ENCODE measurements at regions not wholly inside any gene's neighbourhood (a gene's known extent, or its start where the extent isn't known, plus 50 kb on each side); places are given as distances from the start of the nearest gene placed in this dataset.
"Not testable (repeated sequence)": the region's sequence is repeated elsewhere in the genome, so short reads cannot be mapped to it uniquely, and the experiment has no call there.

DNA sequence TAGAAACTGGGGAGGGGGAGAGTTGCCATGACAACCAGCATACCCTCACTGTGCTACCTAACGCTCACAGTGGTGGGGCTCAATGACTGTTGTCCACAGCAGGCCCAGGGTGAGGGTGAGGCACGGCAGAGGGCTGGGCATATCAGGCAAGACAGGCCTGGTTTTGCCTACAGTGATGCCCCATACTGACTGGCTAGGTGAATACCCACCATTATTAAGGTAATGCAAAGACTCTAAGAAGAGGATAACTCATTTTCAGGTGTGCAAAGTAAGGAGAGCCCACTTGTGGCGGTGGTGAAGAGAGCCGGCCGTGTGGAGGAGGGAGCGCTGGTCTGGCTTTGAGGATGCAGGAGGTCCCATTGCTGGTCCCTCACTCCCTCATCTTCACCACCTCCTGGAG is 422.3 kb downstream of the FUT8 start:
- DNase-seq (ENCODE audit: low read depth): no peak

DNA sequence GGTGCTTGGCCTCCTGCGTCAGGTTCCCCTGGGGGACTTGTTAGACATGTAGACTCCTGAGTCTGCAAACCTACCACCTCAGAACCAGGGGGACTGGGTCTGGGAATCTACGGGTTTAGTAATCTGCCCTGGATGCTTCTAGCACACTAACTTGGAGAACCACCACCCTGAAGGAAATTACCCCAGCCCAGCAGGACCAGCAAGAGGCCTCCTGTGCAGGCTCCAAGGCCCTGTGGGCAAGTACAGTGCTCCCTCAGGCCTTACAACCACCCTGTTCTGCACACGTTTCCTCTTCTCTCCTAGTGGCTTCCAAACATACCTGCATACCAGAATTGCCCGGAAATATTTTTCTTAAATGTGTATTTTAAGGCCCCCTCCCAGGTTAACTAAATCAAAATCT is 423.0 kb downstream of the FUT8 start:
- DNase-seq (ENCODE audit: low read depth): no peak

DNA sequence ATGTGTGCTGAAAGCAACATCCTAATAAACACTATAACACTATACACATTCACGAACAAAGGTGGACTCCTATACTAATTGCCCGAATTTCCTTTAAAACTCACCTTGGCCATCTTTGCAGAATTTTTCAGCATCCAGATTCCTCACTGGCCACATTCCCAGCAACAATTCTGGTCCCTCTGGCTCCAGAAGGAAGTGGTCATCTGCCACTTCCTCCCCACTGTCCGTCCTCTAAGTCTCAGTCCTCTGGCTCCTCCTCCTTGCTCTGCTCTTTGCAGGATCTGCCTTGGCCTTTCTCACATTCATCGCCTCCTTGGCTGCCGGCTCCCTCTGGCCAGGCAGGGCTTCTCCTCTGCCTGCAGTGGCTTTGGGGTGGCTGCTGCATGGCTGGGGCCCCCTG is 426.0 kb downstream of the FUT8 start:
- DNase-seq (ENCODE audit: low read depth): no peak

DNA sequence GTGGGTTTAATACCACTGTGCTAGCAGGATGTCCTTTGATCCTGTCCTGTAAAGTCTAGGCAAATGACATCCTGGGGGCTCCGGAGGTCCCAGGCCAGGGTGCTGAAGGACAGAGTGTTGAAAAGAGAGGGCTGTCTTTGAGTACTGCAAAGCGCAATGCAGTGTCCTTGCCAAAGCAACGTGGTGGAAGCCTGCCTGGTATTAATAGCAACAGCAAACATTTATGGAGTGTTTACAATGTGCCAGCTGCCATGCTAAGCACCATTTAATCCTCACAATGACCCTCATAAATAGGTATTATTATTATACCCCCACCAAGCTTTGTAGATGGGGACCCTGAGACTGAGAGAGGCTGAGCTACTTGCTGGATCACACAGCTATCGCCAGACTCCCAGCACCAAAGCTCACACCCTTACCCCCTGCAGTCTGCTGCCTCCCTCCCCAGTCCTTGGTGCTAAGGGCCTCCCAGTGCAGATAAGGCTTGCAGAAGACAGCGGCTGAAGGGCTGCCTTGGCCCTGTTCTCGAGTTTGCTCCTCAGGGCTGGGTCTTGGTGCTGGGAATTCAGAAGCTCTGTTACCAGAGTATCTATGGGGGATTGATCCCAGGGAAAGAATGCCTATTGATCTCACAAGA is 427.7 kb downstream of the FUT8 start:
- no peak for DNase-seq (ENCODE audit: low read depth)

DNA sequence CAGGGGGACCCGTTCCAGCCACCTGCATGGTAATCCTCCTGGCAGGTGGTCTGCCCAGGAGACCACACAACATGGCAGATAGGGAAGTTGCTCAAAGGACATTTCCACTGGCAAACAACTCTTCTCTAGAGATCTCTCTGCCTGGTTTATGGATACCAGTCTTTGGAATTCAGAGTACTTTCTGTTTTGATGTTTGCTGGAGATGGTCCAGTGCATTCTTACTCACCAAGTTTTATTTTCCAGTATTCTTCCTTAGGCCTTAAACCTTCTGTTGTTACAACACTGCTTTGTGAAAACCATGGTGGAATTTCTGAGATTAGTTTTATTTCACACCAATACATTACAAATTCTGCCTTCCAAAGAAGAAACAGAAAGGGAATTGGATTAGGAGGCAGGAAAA is 428.3 kb downstream of the FUT8 start:
- DNase-seq (ENCODE audit: low read depth): no peak

DNA sequence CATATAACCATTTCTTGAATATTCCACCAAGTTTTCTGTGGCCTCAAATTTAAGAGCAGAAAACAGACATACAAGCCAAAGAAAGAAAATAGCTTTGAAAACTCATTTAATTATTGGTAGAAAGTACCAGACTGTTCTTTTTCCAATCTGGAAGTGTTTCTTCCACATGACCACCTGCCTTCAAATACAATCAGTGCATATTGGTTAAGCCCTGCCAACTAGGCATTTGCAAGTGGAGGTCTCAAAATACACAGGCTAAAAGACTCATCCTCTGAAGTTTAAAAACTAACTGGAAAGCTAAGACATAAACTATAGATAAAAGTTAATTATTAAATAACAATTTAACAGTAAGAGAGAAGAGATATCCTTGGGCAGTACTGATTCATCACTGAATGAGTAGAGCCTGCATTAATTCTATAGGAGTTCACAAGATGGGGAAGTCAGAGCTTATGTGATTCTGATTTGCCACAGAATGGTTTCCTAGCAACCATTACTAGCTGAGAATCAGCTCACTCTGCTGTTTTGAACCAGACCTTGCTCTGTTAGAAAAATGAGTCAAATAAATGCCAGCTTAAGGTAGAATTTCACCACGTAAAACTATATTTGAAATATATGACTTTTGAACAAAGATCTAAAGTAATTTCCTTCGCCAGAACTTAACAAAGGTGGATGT is 433.8 kb downstream of the FUT8 start:
- DNase-seq (ENCODE audit: low read depth): no peak

DNA sequence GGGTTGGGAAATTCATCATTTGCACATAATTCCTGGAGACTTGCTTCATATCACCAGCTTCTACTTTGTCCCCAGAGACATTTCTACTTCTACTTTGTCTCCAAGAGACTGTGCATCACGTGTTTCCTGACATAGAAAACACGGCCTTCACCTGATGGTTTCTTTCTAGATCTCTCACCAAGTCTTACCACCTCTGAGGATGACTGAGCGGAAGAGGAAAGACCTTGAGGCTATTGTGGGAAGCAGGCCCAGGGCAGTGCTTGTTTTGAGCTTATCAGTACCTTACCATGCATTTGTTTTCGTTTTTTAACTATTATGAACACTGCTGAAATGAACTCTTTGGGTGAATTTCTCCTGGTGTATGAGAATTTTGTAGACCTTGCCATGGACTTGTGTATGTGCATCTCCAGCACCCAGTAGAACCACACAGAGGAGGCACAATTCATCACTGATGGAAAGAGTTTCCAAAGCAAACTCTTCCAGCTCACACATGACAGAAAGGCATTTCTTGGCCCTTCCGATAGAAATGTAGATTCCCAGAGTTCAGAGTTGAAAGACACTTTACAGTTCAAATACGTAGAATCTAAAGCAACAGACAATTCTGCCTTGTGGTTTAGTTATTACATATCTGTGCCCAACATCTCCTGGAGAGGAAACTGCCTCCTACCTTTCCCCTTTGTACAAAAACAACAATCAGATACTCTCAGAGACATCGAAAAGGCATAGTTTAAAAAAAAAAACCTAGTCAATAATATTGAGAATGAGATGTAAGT is 434.7 kb downstream of the FUT8 start:
- peak; percentile 57 for DNase-seq (ENCODE audit: low read depth)

DNA sequence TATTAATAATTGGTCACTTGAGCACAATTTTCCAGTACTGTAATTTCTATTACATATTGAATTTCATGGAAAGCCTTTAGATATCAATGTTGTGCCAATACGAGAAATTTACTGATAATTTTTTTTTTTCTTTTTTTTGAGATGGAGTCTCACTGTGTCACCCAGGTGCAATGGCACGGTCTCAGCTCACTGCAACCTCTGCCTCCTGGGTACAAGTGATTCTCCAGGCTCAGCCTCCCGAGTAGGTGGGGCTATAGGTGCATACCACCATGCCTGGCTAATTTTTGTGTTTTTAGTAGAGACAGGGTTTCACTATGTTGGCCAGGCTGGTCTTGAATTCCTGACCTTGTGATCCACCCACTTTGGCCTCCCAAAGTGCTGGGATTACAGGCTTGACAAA is 435.4 kb downstream of the FUT8 start:
- not testable (repeated sequence) for DNase-seq (ENCODE audit: low read depth)

DNA sequence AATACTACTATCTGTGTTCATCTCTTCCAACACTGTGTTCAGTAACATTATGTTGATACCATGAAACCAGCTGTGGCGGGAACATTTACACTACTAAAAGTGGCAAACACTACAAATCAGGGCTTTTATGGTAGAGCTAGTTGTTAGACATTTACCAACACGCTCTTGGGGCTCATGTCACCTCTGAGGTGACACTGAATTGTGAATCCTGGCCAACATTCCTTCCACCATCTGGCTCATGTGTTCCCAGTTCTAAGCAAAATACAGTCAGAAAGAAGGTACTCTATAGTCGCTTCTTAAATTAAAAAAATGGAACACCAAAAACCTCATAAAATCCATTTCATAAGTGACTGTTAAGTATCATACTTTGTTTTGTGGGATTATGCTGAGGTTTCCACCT is 436.6 kb downstream of the FUT8 start:
- no peak for DNase-seq (ENCODE audit: low read depth)

DNA sequence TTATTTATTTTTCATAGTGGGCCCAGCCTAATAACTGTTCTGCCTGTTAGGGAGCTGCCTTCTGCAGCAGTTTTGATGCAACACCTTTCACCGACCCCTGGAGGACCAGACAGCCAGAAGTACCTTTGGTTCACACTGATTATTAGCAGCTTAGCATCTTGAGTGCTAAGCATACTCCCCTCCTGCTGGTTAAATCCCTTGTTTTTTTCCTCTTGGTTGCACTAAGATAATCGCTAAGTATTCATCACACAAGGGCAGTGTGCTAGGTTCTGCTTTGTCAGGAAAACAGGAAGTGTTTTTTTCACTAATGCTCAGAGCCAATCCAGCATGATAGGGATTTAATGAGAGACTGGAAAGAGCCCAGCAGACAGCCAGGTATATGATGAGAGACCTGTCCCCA is 437.0 kb downstream of the FUT8 start:
- DNase-seq (ENCODE audit: low read depth): no peak

DNA sequence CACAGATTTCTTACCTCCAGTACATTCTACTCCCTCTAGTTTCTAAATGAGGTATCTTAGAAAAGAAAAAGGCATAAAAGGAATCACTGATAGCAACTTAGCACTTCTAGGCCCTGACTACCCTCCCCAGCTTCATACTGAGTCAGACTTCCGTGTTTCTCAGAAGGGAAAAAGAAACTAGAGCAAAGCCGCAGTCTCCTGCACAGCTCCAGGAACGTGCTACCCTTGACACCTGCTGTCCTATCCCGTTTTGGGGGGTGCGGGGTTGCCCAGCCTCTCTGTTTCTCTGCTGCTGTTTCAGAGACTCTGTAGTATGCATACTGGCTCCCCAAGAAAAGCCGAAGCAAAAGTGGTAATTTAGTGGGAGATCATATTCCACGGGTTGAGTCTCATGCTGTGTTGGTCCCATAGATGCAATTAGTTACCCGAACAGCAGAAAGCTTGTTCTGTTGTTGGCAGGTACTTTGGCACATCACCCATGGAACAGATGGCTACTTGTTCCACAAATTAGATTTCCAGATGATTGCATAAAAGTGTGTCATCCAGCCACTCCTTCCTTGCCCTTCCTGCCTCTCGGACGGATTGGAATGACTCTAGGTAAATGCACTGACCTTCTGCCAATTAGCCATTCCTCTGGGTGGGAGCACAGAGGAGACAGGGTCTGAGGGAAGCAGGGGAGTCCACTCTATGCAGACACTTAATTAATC is 438.1 kb downstream of the FUT8 start:
- DNase-seq (ENCODE audit: low read depth): peak; percentile 27

DNA sequence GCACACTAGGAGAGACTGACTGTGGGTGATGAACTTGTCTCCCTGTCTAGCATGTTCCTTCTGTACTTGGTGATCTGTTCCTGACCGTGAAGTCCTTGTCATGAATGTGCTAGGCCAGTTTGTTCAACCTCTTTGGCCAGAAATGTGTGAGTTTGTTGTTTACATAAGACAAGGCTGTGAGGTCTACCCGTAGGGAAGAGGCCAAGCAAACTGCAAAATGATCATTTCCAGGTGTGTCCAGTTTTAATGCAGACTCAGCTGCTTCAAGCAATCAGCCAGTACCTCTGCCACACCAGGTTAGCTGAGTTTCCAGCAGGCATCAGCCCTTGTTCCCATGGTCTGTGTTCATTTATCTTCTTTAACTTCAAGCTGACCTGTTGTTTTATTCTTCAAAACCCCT is 440.2 kb downstream of the FUT8 start:
- no peak for DNase-seq (ENCODE audit: low read depth)

DNA sequence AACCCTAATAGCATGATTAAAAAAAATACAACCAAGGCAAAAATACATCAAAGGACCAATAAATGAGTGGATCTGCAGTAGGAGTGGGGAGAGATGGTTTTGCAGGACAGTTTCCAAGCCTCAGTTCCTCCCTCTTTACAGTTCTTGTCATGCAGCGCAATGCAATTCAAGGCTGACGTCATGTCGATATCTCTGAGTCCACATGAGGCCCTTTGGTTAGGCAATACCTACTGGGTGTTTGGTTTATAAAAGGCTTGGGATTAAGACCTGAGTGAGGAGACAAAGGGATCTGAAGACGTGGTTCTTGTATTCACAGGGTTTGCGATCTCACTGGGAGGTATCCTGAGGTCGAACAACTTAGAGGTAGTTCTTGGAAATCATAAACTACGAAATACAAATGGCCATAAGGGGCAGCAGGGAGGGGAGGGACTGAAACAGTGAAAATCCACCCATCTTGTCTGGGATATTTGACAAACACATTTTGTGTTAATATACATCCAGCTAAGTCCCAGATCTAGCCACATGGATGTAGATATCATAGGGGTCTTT is 441.0 kb downstream of the FUT8 start:
- no peak for DNase-seq (ENCODE audit: low read depth)

DNA sequence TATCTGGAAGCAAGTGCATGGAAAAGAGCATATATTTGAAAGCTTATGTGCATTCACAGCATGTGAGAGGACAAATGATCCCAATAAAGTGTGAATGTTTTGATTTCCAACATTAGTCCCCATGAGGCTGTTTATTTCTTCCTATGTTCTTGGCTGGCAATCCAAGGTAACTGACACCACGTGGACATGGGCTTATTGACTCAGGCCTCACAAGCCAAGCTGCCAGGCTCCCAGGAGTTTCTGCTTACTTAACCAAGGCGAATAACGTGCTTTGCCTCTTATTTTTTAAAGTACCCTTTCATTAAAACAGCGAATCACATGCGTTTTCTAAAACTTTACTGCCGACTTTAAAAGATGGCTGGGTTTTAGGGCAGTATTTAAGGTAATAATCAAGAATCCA is 441.7 kb downstream of the FUT8 start:
- DNase-seq (ENCODE audit: low read depth): no peak

DNA sequence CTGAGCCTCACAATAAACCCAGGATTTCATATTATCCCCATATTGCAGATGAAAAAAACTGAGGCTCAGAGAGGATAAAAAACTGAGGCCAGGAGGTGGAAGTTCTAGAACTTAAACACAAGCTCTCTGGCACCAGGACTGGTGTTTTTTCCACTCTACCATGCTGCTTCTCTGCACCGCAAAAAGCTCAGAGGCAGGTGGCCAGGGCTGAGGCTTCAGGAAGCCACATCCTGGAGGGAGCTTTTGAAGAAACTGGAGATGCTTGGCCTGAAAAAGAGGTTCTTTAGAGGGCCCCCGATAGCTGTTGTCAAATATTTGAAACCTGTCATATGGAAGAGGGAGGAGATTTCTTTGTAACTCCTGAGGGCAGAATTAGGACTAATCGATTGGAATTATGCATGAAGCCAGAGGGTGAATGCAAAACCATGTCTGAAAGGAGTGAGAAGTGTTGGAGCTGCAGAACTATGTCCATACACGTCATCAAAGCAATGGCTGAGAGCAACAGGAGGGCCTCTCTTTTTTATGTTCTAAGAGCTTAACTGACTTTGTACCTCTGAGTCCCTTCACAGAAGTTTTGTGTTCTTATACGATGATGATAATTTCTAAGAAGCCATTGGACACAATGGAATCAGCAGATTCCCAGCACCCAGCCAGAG is 448.6 kb downstream of the FUT8 start:
- no peak for DNase-seq (ENCODE audit: low read depth)

DNA sequence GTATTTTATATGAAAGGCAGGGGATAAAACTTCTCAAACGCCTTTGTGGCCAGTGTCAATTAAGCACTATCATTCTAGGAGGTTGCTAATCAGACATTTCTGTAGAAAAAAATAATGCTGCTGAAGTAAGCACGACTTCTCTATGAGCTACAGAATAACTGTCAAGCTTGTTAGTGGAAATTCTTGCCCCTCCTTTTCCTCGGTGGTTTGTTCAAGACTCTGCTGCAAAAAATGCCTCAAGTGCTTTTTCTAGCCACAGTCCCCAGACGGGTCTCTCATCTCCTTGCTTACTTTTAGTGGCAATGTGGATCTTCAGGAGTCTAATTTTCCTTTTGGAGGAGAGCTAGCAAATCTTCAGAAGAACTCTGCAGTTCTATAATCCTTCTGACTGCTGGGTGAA is 452.0 kb downstream of the FUT8 start:
- DNase-seq (ENCODE audit: low read depth): no peak

DNA sequence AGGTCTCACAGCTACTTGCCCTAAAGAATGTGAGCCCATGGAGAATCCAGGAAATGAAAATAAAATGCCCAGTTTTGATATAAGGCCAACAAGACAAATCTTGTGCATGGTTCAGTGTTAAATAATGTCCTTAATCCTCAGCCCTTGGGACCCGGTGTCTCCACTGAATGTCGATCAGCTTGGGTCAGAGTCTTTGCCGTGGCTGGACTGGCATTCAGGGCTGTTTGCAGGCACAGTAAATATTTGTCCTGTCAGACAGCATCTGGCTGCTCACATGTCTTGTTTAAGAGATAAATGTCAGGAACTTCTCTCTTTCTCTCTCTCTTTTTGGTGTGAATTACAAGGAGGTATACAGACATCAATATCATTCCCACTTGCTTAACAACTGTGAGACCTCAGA is 452.5 kb downstream of the FUT8 start:
- no peak for DNase-seq (ENCODE audit: low read depth)

DNA sequence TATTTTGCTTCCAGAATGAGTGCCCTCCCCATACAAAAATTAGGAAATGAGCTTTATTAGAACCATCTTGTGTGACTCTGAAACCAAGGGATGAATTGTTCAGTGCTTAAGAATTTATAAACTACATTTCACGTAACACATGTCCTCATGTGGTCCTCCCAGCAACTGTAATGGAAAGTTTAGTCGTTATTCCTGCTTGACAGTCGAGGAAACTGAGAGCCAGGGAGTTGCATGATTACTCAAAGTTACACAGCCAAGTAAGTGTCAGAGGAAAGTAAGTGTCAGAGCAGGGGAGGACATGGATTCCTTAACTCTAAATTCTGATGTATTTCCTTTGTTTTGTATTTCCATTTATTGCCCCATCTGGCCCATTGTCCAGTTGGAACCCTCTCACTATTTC is 453.9 kb downstream of the FUT8 start:
- DNase-seq (ENCODE audit: low read depth): no peak

DNA sequence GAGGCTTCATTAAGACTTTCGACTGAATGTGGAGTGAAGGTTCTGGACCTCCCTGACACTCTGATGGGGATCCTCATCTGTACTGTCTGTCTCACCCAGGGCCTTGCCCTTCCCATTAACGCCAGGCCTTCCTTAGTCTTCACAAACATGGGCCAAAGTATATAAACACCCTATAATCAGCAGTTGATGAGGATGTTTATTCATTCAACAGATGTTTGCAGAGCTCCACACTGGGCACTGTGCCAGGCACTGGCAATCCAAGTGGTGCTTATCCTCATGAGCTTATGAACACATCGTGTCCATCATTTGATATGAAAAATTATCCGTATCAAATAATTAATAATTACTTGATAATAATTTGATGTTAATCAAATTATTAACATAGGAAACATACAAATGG is 454.4 kb downstream of the FUT8 start:
- DNase-seq (ENCODE audit: low read depth): no peak

DNA sequence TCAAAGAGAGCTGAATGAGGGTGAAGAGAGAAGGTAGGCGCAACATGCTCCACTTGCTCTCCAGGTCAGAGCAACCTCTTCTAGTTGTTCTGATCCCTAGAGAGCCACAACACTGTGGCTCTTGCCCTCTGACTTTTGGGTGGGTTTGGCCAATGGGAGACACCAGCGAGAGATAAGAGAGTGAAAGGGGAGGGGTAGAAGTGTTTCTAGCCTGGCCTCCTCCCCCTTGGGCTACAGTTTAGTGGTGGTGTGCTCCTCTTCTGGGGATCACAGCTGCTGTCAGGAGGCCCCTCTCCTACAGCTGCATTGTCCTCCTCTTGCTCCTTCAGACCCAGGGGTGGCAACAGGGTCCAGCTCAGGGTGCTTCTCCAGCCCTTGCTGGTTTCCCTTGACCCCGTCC is 454.8 kb downstream of the FUT8 start:
- DNase-seq (ENCODE audit: low read depth): no peak

DNA sequence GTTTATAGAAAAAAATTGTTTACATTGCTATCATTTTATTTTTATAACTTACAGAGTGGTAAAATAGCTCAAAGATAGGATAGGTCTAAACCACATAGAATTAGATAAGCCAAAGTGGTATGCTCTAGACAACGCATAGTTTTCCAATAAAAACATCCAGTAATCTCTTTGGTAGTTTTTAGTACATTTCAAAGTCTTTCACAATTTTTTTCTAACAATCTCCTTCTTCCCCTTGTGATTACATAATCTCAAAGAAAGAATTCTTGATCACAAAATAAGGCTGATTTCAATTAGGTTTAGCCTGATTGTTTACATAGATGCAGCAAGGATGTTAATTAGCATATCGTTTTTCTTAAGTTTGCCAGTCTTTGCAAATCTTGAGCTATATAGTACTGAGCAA is 460.0 kb downstream of the FUT8 start:
- DNase-seq (ENCODE audit: low read depth): no peak

DNA sequence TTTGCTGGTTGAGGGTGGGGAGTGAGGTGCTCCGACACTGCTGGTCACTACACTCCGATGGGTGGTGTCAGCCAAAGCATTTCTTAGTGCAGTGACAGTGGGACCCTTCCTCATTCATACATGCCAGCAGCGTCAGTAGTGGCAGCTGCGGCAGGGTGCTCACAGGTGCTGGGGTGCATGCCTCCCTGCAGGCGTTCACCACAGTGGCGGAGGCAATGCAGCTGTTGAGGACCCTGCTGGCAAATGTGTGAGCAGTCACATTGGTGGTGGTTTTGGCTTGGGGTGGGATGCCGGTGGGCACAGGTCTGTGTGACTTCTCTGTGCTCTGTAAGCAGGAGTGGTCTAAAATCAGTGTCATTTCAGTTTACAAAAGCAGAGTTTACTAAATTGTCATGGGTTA is 464.6 kb downstream of the FUT8 start:
- DNase-seq (ENCODE audit: low read depth): no peak

All from activated gamma-delta T cell treated with anti-CD3 and anti-CD28 coated beads, Interleukin-2, amount 50 U/mL, for 16 hours (primary cell).